CD4-positive, alpha-beta T cell treated with Interleukin-17A for 1 hour (primary cell): ENCODE measurements at regions not wholly inside any gene's neighbourhood (a gene's known extent, or its start where the extent isn't known, plus 50 kb on each side); places are given as distances from the start of the nearest gene placed in this dataset.
"Not testable (repeated sequence)": the region's sequence is repeated elsewhere in the genome, so short reads cannot be mapped to it uniquely, and the experiment has no call there.

Experiments
- DNase-seq: peaks from one replicate; pipeline ENCODE4 v3.0.0-alpha.2; 2020

DNA sequence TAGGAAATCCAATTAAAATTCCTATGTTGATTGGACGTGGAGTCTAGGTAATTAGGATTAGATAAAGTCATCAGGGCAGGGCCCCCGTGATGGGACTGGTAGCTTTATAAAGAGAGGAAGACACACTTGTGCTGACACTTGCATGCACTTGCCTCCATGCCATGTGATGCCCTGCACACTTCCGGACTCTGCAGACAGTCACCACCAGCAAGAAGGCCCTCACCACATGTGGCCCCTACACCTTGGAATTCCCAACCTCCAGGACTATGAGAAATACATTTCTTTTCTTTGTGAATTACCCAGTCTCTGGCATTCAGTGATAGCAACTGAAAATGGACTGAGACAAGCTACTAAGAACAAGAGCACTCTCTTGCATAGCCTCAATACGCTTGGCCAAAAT is 90.6 kb downstream of the CRYGS start:
- DNase-seq = no peak

DNA sequence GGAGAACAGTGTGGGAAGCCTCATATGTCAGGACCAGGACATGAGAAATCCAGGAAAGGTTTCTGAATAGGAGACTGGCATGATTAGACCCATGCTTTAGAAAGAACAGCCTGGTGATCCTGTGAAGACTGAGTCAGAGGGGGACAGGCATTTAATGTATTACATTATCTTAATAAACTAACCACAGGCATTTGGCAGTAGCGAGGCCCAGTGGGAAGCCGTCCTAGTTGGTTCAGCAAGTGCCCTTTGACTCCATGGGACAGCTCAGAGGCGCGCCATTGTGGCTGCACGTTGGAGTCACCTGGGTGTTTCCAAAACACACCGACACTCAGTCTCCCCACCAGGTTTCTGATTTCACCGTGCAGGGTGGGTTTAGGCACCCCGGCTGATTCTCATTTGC is 90.5 kb upstream of the DGKG start:
- DNase-seq = no peak

DNA sequence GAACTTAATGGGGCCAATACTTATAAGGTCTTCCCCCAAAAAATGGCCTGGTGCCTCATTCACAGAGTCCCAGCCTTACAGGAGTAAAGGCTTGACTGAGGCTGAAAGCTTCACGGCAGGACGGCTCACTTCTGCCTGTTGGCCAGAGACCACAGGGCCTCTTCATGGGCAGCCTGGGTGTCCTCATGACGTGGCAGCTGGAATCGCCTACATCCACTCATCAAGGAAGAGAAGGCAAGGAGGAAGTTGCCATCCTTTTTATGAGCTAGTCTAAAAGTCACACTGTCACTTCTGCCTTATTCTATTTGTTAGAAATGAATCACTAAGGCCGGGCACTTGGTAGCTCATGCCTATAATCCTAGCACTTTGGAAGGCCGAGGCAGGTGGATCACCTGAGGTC is 89.3 kb upstream of the DGKG start:
- DNase-seq = no peak

DNA sequence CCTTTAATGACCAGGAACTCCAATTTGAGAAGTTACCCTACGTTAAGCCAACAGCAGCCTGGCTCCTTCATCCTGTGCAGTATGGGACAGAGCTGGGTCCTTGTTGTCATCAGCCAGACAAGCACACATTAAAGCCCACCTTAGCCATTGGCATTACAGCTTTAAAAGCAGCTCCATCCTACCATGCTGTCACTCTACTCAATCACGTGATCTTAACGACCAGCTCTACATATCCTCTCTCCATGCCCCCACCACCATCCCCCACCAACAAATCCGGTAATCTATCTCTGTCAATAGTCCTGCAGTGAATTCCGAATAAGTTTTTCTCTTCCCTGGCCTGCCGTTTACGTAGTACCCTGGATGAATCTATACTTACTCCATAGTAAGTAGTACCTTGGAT is 82.9 kb upstream of the DGKG start:
- no peak for DNase-seq

DNA sequence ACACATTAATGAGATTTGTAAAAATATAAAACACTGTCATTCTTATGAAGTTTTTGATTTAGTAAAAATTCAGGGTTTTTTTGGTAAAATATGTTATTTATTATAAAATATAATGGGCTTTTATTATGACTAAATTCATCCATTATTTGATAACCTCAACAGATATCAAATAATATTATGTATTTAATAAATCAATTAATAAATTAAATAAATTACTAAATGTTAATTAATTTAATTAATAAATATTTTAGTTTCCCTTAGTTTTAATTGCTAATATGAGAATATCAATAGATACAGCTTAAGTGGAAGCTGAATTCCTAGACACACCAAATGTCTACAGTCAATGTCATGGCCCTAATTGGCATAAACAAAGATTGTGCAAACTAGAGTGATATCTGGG is 82.3 kb upstream of the DGKG start:
- DNase-seq = no peak

DNA sequence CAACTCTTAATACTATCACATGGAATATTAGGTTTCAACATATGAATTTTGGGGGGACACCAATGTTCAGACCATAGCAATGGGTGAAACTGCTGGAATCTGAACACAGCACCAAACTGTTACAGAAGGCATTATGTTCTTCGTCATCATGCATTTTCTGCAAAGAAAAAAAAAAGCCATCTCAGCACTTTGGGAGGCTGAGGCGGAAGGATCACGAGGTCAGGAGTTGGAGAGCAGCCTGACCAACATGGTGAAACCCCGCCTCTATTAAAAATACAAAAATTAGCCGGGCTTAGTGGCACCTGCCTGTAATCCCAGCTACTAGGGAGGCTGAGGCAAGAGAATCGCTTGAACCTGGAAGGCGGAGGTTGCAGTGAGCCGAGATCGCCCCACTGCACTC is 80.9 kb upstream of the DGKG start:
- not testable (repeated sequence) for DNase-seq

DNA sequence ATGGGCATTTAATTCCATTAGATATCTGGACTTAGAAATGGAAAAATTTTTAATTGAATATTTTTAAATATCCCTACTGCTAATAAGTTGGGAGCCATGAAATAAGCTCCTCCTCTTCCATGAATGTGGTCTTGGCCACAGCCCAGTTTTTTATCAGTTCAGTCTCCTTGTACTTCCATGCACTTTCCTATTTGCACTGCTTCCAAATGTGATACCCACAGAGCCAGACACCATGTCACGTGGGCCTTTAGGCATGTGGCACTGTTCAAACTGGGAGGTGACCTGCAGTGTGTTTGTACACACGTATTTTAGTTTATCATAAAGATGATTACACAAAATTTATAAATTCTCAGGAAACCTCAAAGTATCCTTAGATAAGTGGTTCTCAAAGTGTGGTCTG is 80.1 kb upstream of the DGKG start:
- DNase-seq = no peak

DNA sequence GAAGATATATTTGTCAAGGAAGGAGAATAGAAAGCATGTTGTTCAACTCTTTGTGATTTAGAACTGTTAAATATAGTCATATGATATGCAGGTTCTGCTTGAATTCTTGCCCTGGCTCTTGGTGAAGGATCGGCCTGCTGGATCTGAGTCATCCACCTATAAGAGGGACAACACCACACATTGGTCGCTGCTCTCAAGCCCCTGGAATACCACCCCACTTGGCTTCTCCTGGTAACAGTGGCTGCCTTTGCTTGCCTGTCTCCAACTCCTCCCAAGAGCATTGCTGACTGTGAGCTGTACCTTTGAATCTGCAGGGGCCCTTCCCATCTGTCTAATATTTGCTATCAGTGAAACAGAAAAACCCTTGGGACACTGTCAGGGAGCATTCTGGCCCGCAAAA is 78.9 kb upstream of the DGKG start:
- no peak for DNase-seq

DNA sequence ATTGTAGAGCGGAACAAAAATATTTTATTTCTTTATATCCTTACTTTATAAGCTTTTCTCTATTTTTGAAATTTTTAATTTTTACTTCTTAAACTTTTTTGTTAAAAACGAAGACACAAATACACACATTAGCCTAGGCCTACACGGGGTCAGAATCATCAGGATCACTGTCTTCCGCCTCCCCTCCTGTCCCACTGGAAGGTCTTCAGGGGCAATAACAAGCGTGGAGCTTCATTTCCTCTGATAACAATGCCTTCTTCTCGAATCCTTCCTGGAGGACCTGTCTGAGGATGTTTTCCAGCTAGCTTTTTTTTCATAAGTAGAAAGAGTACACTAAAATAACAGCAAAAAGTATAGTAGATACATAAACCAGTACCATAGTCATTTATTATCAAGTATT is 77.7 kb upstream of the DGKG start:
- no peak for DNase-seq

DNA sequence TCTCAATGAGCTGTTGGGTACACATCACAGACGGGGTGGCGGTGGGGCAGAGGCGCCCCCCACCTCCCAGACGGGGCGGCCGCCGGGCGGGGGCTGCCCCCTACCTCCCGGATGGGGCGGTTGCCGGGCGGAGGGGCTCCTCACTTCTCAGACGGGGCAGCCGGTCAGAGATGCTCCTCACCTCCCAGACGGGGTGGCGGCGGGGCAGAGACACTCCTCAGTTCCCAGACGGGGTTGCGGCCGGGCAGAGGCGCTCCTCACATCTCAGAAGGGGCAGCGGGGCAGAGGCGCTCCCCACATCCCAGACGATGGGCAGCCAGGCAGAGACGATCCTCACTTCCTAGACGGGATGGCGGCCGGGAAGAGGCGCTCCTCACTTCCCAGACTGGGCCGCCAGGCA is 73.3 kb upstream of the DGKG start:
- DNase-seq = not testable (repeated sequence)

DNA sequence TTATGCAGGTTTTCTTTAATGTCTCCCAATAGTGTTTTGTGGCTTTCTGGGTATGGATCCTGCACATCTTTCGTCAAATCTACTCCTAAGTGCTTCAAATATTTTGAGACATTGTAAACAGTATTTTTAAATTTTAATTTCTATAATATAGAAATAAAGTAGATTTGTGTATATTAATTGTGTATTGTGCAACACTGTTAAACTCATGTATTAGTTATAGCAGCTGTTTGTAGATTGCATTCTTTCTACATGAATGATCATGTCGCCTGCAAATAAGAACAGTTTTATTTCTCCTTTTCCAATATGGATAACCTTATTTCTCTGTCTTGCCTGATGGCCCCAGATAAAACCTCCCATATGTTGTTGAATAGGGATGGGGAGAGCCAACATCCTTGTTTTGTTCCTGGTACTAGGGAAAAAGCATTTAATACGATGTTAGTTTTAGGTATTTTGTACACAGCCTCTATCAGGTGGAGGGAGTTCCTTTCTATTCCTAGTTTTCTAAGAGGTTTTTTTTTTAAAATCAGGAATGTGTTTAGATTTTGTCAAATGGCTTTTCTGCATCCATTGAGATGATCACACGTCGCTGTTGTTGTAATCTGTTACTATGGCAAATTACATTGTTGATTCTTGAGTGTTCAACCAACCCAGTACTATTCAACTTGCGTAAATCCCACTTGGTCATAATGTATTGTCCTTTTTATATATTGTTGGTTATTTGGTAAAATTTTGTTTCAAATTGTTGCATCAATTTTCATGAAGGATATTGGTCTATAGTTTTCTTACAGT is 71.1 kb upstream of the DGKG start:
- no peak for DNase-seq

DNA sequence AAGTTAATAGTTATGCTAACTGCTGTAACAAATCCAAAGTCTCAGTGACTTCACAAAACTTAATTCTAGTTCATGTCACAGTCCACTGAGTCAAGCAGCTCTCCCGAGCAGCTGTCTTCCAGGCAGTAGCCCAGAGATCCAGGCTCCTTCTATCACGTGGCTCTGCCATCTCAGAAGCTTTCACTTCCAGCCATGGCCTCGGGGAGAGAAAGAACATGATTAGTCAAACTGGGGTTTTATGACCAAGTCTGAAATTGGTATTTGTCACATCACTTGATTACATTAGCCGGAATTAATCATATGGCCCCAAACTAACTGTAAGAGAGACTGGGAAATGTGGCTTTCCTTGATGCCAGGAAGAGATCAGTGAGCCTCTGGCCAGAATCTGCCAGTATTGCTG is 70.2 kb upstream of the DGKG start:
- DNase-seq = no peak

DNA sequence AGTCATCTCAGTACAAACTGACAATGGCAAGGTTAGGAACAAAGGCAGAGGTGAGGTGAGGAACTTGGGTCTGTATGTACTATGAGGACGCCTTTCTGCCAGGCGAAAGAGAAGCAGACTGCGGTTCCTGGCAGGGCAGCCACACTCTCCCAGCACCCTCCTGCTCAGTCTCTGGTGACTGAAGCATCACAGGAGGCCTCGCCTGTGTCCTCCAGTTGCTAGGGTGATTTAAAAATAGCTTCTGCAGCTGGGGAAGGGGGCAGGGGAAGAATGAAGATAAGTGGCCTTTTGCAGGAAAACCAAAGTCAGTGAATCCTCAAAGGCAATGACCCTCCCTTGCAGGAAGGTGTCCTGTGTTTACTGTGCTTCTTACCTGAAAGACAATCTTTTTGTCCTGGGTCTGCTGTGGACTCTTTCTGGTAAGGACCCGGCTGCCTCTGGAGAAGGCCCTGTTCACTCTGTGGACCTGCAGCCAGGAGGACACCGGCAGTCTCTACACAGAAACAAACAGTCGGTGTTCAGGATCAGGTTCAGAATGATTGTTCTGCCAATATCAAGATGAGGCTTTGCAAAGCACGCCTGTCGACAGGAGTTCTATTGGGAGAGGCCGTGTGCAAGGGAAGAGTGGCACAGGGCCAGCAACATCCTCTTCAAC is 65.7 kb upstream of the DGKG start:
- no peak for DNase-seq

DNA sequence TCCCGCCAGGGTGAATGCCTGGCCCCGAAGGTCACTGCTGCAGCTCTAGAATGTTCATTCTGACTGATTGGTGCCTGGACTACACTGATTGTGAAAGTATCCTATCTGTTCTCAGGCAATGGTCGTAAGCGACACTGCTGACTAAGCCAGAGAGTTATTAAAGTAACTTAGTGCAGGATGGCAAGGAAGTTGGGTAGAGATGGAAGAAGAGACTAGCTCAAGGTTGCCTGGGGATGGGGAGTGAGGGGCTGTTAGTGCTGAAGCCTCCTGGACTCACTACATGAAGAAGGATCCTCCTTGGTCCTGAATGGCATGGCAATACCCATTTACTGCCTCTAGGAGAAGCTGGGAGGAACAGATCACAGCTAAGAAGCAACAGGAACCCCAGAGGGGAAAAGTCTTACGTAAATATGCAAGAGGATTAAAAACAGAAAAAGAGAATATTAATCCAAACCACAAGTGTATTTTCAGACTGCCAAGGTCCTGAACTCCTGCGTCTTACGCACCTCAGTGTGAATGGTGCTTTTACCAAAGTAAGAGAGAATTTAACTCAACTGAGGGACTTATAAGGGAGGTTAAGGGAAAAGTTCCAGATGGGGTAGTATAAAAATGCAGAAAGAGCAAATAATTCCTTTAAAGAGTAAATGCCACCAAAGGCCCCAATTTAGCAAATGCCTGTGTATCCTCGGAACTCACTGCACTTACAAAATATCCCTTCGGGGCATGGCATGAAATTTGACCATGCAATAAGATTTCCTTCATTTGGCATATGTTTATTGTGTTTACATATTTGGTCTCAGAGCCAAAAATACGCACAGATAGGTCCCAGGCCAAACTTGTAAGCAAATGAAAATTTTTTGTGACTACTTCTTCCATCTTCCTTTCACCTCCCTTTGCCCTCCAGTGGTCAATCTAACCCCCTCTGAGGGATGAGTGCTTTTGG is 64.0 kb upstream of the DGKG start:
- no peak for DNase-seq

DNA sequence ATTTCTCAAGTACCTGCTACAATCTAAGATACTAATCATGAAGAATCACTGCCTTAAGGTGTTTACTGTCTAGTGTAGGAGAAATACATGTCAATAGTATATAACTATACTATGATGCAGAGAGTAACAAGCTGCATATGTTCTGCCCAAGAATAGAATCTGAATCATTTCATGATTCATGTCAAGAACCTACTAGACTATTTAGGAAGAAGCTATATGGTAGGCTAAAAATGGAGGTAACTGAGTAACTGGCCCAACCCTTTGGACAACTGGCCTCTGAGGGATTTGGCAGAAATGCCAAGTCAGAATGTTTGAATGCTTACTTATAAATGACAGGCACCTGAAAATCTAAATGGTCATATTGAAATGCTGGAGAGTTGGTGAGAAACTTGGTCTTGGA is 59.9 kb upstream of the DGKG start:
- DNase-seq = no peak

DNA sequence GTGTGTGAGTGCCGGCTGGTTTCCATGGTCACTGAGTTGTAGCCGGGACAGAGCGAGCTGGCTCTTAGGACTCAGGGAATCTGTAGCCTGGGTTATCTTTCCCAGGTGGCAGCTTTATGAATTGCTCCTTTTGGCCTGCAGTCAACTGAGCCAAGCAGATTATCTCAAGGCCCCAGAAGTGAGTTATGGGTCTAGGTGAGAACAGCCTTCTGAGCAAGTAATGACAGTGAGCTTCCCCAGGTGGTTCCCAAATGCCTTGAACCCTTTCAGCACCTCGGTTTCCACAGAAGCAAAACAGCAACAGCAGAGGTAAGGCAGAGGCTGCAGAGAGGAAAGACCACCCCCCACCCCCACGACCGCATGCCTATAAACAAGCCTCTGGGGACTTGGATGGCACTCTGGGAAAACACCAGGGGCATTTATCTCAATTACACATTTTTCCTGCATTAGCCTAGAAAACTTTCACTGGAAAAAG is 56.7 kb upstream of the DGKG start:
- no peak for DNase-seq

DNA sequence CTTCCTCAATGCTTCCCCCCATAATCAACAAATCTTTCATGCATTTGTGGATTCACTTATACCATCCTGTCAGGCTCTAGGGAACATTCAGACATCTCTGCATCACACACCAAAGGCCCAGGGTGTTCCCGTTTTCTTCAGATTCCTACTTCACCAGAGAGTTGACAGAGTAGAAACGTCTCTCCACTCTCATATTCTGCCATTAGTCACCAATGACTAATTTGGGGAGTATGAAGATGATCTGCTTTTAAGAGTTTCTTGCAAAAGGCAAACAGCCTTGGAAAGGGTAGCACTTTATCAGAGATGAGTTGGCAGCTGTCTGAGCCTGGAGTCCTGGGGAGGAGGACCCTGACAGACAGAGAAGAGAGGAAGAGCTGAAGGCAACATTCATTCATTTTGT is 55.8 kb upstream of the DGKG start:
- DNase-seq = no peak

DNA sequence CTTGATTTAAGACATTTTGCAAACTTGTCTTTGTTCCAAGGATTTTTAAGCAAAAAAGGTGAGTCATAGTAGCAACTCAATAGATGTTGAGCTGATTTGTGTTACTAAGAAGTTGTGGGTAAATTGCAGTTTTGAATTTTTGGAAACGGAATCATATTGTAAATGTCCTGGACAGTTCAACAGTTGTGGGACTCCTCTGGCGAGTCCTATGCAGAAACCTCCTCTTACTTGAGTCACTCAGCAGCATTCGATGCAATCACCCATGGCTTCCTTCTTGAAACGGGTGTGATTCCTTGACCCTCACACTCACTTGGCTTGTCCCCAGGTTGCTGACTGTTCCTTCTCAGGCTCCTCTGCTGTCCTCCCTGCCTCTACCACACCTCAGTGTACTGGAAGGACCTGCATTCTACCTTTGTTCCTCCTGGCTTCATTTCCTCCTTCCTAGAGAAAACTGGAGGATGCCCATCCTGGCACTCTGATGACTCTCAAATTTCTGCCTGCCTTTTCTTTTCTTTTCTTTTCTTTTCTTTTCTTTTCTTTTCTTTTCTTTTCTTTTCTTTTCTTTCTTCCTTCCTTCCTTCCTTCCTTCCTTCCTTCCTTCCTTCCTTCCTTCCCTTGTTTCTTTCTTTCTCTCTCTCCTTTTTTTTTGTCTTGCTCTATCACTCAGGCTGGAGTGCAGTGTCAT is 52.8 kb upstream of the DGKG start:
- no peak for DNase-seq

DNA sequence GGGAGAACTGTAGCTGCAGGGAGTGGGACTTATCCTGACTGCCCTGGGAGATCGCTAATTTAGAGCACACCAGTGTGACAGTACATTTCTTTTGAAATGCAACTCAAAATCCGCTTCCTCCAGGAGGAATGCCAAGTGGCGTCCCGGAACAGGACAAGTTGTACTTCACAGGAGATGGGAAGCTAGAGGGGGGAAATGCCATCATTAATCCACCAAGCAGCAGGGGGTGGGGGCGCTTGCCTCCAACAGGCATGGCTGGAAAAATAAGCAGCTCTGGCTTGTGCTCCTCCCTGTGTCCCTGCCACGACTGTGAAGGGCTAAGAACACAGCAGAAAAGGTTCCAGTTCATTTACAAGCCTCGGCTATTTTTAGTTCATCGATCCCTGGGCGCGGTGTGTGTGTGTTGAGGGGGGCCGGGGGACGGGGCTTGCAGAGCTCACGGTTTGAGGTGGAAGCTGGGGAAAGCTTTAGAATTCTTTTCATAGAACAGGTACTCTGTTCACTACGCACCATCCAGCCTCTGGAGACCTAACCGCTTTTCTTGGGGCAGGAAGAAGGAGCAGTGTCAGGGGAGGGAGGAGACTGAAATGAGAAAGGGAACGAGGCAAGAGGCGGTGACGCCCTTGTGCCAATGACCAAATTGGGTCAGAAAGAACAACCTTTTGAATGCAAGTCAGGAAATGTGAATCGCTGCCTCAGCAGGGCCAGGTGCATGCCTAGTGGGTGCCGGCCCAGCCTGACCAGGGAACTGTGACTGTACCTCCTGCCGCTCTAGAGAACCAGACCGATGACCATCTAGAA is 51.8 kb upstream of the DGKG start:
- DNase-seq = peak; percentile 7

DNA sequence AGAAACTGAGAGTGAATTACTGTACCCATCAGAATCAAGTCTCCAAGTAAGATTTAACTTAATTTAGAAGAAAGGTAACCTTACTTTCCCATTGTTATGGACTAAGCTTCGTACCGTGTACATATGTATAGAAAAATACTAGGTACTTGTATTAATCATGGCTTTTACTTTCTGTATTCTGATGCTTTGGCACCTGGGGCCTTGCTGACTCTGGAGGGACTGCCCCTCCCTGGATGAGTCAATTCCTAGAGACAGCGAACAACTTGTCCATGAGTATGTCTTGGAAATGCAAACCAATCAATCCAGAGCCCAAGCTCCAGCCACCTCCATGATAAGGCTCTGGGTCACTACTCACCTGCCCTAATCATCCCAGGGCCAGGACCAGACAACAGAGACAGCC is 50.0 kb upstream of the DGKG start:
- no peak for DNase-seq
